ENCODE measurements at regions not wholly inside any gene's neighbourhood (a gene's known extent, or its start where the extent isn't known, plus 50 kb on each side); places are given as distances from the start of the nearest gene placed in this dataset.
A peak's percentile ranks its signal among the peaks of the same experiment; 100 is the strongest.

- Mint-ChIP-seq H3K4me3 (no peak overlapping the region), H3K9me3 (ENCODE audit: insufficient read depth) (no peaks in the 10 kb centered on the region), H3K27me3 (peaks cover 6% of the 10 kb centered on the region), H3K27ac (no peak overlapping the region), H3K4me1 (peaks cover 40% of the 10 kb centered on the region)
- ChIA-PET CTCF (no interaction called here), POLR2A (no interaction called here)
- H3K9me3 ChIP-seq (ENCODE audit: control extremely low read depth in 1 of 3, control insufficient read depth in 2 of 3, insufficient read depth in 1 of 3, low read length in 2 of 3), result peaks cover 0 to 11% (median 0%) of the 10 kb centered on the region in 3 donors
- no peak for ATAC-seq (ENCODE audit: low read depth)
- intact Hi-C loops (cut with micrococcal nuclease), result no loop called here
- H3K27ac ChIP-seq (ENCODE audit: low read length in 2 of 2), result no peak overlapping the region
- H3K9ac ChIP-seq (ENCODE audit: low read length), result no peak overlapping the region
- H3K36me3 ChIP-seq (replicated peaks in 1 of 2; ENCODE audit: control extremely low read depth in 1 of 2, control insufficient read depth in 1 of 2, extremely low read depth in 1 of 2, insufficient read depth in 2 of 2, low read length in 1 of 2), result no peaks in the 10 kb centered on the region
- no peak for DNase-seq
- no peak overlapping the region for H3K4me2 ChIP-seq (replicated peaks; ENCODE audit: low read depth, low read length, poor library complexity, severe bottlenecking)
- H3K27me3 ChIP-seq (replicated peaks in 1 of 4; ENCODE audit: control extremely low read depth in 1 of 4, control insufficient read depth in 3 of 4, insufficient read depth in 4 of 4, low read length in 3 of 4), result peaks cover 0 to 8% (median 0%) of the 10 kb centered on the region in 4 experiments
- H3K79me2 ChIP-seq (ENCODE audit: control insufficient read depth, insufficient read depth, low read length), result no peaks in the 10 kb centered on the region
- peaks cover 20 to 30% of the 10 kb centered on the region in 2 donors for H3K4me1 ChIP-seq (ENCODE audit: control insufficient read depth in 2 of 2, insufficient read depth in 2 of 2, low read length in 2 of 2)
- 83% methylated on average over 6 of the region's 7 CpGs for WGBS (ENCODE audit: insufficient coverage)
- no peaks in the 10 kb centered on the region for H4K20me1 ChIP-seq (ENCODE audit: control insufficient read depth, insufficient read depth, low read length, poor library complexity, severe bottlenecking)
- no peak overlapping the region for H2AFZ ChIP-seq (ENCODE audit: insufficient read depth, low read depth, low read length, poor library complexity, severe bottlenecking)
- H3K4me3 ChIP-seq (ENCODE audit: control extremely low read depth in 1 of 5, extremely low read depth in 1 of 5, insufficient read depth in 1 of 5, low read depth in 2 of 5, low read length in 4 of 5), result no peak overlapping the region
- TF ChIP-seq CTCF (IDR thresholded peaks at IDR 0.05) (no peak), EZH2 (IDR thresholded peaks at IDR 0.05; ENCODE audit: borderline replicate concordance, insufficient read depth, low read depth, low read length, poor library complexity, severe bottlenecking) (no peak)
Observed at GRCh38 chr12:116454950-116455447, 104.2 kb upstream of the MAP1LC3B2 start.

GRCh38 chr12:116455540-116456329 is 103.4 kb upstream of the MAP1LC3B2 start:
- DNase-seq (peak; percentile 41), ATAC-seq (ENCODE audit: low read depth) (no peak)
- CTCF ChIA-PET, result no interaction called here
- no peak overlapping the region for H3K4me3 Mint-ChIP-seq
- POLR2A ChIA-PET, result no interaction called here
- 77% methylated on average over 9 of the region's 17 CpGs for WGBS (ENCODE audit: insufficient coverage)
- intact Hi-C loops (cut with micrococcal nuclease), result no loop called here
- Histone ChIP-seq H4K20me1 (ENCODE audit: control insufficient read depth, insufficient read depth, low read length, poor library complexity, severe bottlenecking) (no peaks in the 10 kb centered on the region), H3K4me1 (ENCODE audit: control insufficient read depth in 2 of 2, insufficient read depth in 2 of 2, low read length in 2 of 2) (peaks cover 20 to 30% of the 10 kb centered on the region in 2 donors), H3K36me3 (replicated peaks in 1 of 2; ENCODE audit: control extremely low read depth in 1 of 2, control insufficient read depth in 1 of 2, extremely low read depth in 1 of 2, insufficient read depth in 2 of 2, low read length in 1 of 2) (no peaks in the 10 kb centered on the region), H3K9me3 (ENCODE audit: control extremely low read depth in 1 of 3, control insufficient read depth in 2 of 3, insufficient read depth in 1 of 3, low read length in 2 of 3) (peaks cover 0 to 11% (median 0%) of the 10 kb centered on the region in 3 donors), H3K27me3 (replicated peaks in 1 of 4; ENCODE audit: control extremely low read depth in 1 of 4, control insufficient read depth in 3 of 4, insufficient read depth in 4 of 4, low read length in 3 of 4) (peaks cover 0 to 8% (median 0%) of the 10 kb centered on the region in 4 experiments), H3K9ac (ENCODE audit: low read length) (no peak overlapping the region), H3K4me2 (replicated peaks; ENCODE audit: low read depth, low read length, poor library complexity, severe bottlenecking) (no peak overlapping the region), H3K79me2 (ENCODE audit: control insufficient read depth, insufficient read depth, low read length) (no peaks in the 10 kb centered on the region), H3K4me3 (ENCODE audit: control extremely low read depth in 1 of 5, extremely low read depth in 1 of 5, insufficient read depth in 1 of 5, low read depth in 2 of 5, low read length in 4 of 5) (no peak overlapping the region), H3K27ac (ENCODE audit: low read length in 2 of 2) (no peak overlapping the region), H2AFZ (ENCODE audit: insufficient read depth, low read depth, low read length, poor library complexity, severe bottlenecking) (no peak overlapping the region)
- no peak overlapping the region for H3K27ac Mint-ChIP-seq
- H3K27me3 Mint-ChIP-seq, result peaks cover 6% of the 10 kb centered on the region
- no peaks in the 10 kb centered on the region for H3K9me3 Mint-ChIP-seq (ENCODE audit: insufficient read depth)
- TF ChIP-seq EZH2 (IDR thresholded peaks at IDR 0.05; ENCODE audit: borderline replicate concordance, insufficient read depth, low read depth, low read length, poor library complexity, severe bottlenecking) (no peak), CTCF (IDR thresholded peaks at IDR 0.05) (no peak)
- H3K4me1 Mint-ChIP-seq, result peaks cover 40% of the 10 kb centered on the region

Data from B cell (primary cell).